Activated CD8-positive, alpha-beta T cell treated with anti-CD3 and anti-CD28 coated beads for 36 hours (primary cell): ENCODE measurements at regions not wholly inside any gene's neighbourhood (a gene's known extent, or its start where the extent isn't known, plus 50 kb on each side); places are given as distances from the start of the nearest gene placed in this dataset.

Experiments
- ATAC-seq: fragments of 200-7000 bp; cut with Tn5 transposase; one replicate; pipeline ENCODE4 v1.10.0; 2021; ENCODE audit warnings: mild to moderate bottlenecking, moderate library complexity
- CTCF ChIA-PET: fragments of 350-600 bp; sonication (Branson Sonifier 250); formaldehyde crosslinking; loops from one replicate; lab custom pipeline; 2021; ENCODE audit warnings: antibody characterized with exemption; lab: Charles Lee
- POLR2A ChIA-PET: fragments of 350-600 bp; sonication (Branson Sonifier 250); formaldehyde crosslinking; loops from one replicate; lab custom pipeline; 2021; ENCODE audit warnings: antibody characterized with exemption; lab: Charles Lee
- DNase-seq: peaks from one replicate; pipeline ENCODE4 v3.0.0-alpha.2; 2020
- H3K27ac Mint-ChIP-seq: one replicate; pipeline ENCODE4 v1.8.0; 2021; ENCODE audit warnings: mild to moderate bottlenecking, mixed read lengths
- H3K27me3 Mint-ChIP-seq: one replicate; pipeline ENCODE4 v1.8.0; 2021; ENCODE audit warnings: mixed read lengths
- H3K36me3 Mint-ChIP-seq: one replicate; pipeline ENCODE4 v1.8.0; 2021; ENCODE audit warnings: low read depth, mixed read lengths
- H3K4me1 Mint-ChIP-seq: one replicate; pipeline ENCODE4 v1.8.0; 2021; ENCODE audit warnings: low read depth, mixed read lengths
- H3K4me3 Mint-ChIP-seq: one replicate; pipeline ENCODE4 v1.8.0; 2021; ENCODE audit warnings: mild to moderate bottlenecking, moderate library complexity, mixed read lengths
- H3K9me3 Mint-ChIP-seq: one replicate; pipeline ENCODE4 v1.8.0; 2021; ENCODE audit warnings: mixed read lengths
- CTCF ChIP-seq: fragments of 200-600 bp; IDR thresholded peaks from one replicate; pipeline ENCODE4 v1.8.0; 2022; ENCODE audit warnings: antibody characterized with exemption, mild to moderate bottlenecking
- intact Hi-C: fragments of 100-400 bp; cut with micrococcal nuclease; formaldehyde crosslinking; loops from one replicate; pipeline ENCODE4 v1.10.0; 2022

GRCh38 chr1:22366346-22366745 lies 85.3 kb upstream of the ZBTB40 start:
- Mint-ChIP-seq H3K4me3 (no peak overlapping the region), H3K4me1 (no peaks in the 10 kb centered on the region), H3K27ac (no peak overlapping the region), H3K36me3 (no peaks in the 10 kb centered on the region), H3K27me3 (peaks cover 18% of the 10 kb centered on the region), H3K9me3 (no peaks in the 10 kb centered on the region)
- intact Hi-C loops, result no loop called here
- ChIA-PET CTCF (no interaction called here), POLR2A (no interaction called here)
- no peak for ATAC-seq
- no peak for DNase-seq
- no peak for TF ChIP-seq CTCF

GRCh38 chr1:22368125-22368524 lies 83.5 kb upstream of the ZBTB40 start:
- Mint-ChIP-seq H3K9me3 (peaks cover 2% of the 10 kb centered on the region), H3K27me3 (peaks cover 20% of the 10 kb centered on the region), H3K27ac (no peak overlapping the region), H3K4me1 (no peaks in the 10 kb centered on the region), H3K4me3 (no peak overlapping the region), H3K36me3 (no peaks in the 10 kb centered on the region)
- no peak for TF ChIP-seq CTCF
- intact Hi-C loops, result no loop called here
- DNase-seq, result no peak
- ChIA-PET CTCF (interaction anchor here (1.1 to 1.5 kb wide), 2 partner anchors 13 to 48 kb away, joined by 3 to 5 read pairs; no protein-coding TSS in a partner anchor), POLR2A (no interaction called here)
- ATAC-seq, result no peak

GRCh38 chr1:22369294-22370189 lies 82.1 kb upstream of the ZBTB40 start:
- intact Hi-C loops, result no loop called here
- ATAC-seq (no peak), DNase-seq (no peak)
- no peaks in the 10 kb centered on the region for H3K36me3 Mint-ChIP-seq
- H3K9me3 Mint-ChIP-seq, result peaks cover 7% of the 10 kb centered on the region
- H3K27me3 Mint-ChIP-seq, result peaks cover 22% of the 10 kb centered on the region
- no peak overlapping the region for H3K4me3 Mint-ChIP-seq
- no peaks in the 10 kb centered on the region for H3K4me1 Mint-ChIP-seq
- no peak overlapping the region for H3K27ac Mint-ChIP-seq
- ChIA-PET CTCF (interaction anchor here (0.6 to 1.0 kb wide), 2 partner anchors 28 to 47 kb away, joined by 3 read pairs; no protein-coding TSS in a partner anchor), POLR2A (no interaction called here)
- no peak for TF ChIP-seq CTCF

- ChIA-PET POLR2A (no interaction called here), CTCF (interaction anchor here (0.6 to 1.0 kb wide), 2 partner anchors 27 to 46 kb away, joined by 3 read pairs; no protein-coding TSS in a partner anchor)
- intact Hi-C loops, result no loop called here
- H3K4me3 Mint-ChIP-seq, result no peak overlapping the region
- TF ChIP-seq CTCF, result no peak
- H3K36me3 Mint-ChIP-seq, result no peaks in the 10 kb centered on the region
- no peak for ATAC-seq
- H3K4me1 Mint-ChIP-seq, result no peaks in the 10 kb centered on the region
- H3K9me3 Mint-ChIP-seq, result peaks cover 7% of the 10 kb centered on the region
- H3K27me3 Mint-ChIP-seq, result peaks cover 21% of the 10 kb centered on the region
- no peak overlapping the region for H3K27ac Mint-ChIP-seq
- no peak for DNase-seq
Observed at GRCh38 chr1:22370190-22370498, 81.5 kb upstream of the ZBTB40 start.

GRCh38 chr1:22371408-22371807 lies 80.2 kb upstream of the ZBTB40 start:
- H3K36me3 Mint-ChIP-seq, result no peaks in the 10 kb centered on the region
- no peak for ATAC-seq
- POLR2A ChIA-PET, result no interaction called here
- DNase-seq, result no peak
- no peak for TF ChIP-seq CTCF
- H3K4me1 Mint-ChIP-seq, result no peaks in the 10 kb centered on the region
- H3K27me3 Mint-ChIP-seq, result peaks cover 19% of the 10 kb centered on the region
- no peak overlapping the region for H3K4me3 Mint-ChIP-seq
- CTCF ChIA-PET, result no interaction called here
- peaks cover 7% of the 10 kb centered on the region for H3K9me3 Mint-ChIP-seq
- no peak overlapping the region for H3K27ac Mint-ChIP-seq
- intact Hi-C loops, result no loop called here
